ENCODE measurements at regions not wholly inside any gene's neighbourhood (a gene's known extent, or its start where the extent isn't known, plus 50 kb on each side); places are given as distances from the start of the nearest gene placed in this dataset.

GRCh38 chr9:106287731-106288130 lies 575.2 kb upstream of the ZNF462 start:
- no peaks in the 10 kb centered on the region for H3K4me1 Mint-ChIP-seq
- no peak for DNase-seq (ENCODE audit: low spot score in 2 of 2)
- peaks cover 19% of the 10 kb centered on the region for H3K9me3 Mint-ChIP-seq
- H3K36me3 Mint-ChIP-seq: peaks cover 4% of the 10 kb centered on the region
- H3K27ac Mint-ChIP-seq: no peak overlapping the region
- H3K4me3 Mint-ChIP-seq: no peak overlapping the region
- ATAC-seq: no peak

GRCh38 chr9:106288689-106289088 lies 574.3 kb upstream of the ZNF462 start:
- DNase-seq (ENCODE audit: low spot score in 2 of 2) (no peak), ATAC-seq (no peak)
- no peaks in the 10 kb centered on the region for H3K4me1 Mint-ChIP-seq
- H3K27ac Mint-ChIP-seq: no peak overlapping the region
- peaks cover 22% of the 10 kb centered on the region for H3K9me3 Mint-ChIP-seq
- H3K4me3 Mint-ChIP-seq: no peak overlapping the region
- H3K36me3 Mint-ChIP-seq: peaks cover 4% of the 10 kb centered on the region

GRCh38 chr9:106291786-106292185 lies 571.2 kb upstream of the ZNF462 start:
- DNase-seq (ENCODE audit: low spot score in 2 of 2): no peak
- H3K4me3 Mint-ChIP-seq: no peak overlapping the region
- peaks cover 4% of the 10 kb centered on the region for H3K36me3 Mint-ChIP-seq
- H3K4me1 Mint-ChIP-seq: no peaks in the 10 kb centered on the region
- no peak for ATAC-seq
- H3K9me3 Mint-ChIP-seq: peaks cover 32% of the 10 kb centered on the region
- no peak overlapping the region for H3K27ac Mint-ChIP-seq

GRCh38 chr9:106296426-106296825 lies 566.5 kb upstream of the ZNF462 start:
- no peak for DNase-seq (ENCODE audit: low spot score in 2 of 2)
- no peaks in the 10 kb centered on the region for H3K4me1 Mint-ChIP-seq

GRCh38 chr9:106298997-106299396 lies 564.0 kb upstream of the ZNF462 start:
- no peak for DNase-seq (ENCODE audit: low spot score in 2 of 2)
- ATAC-seq: no peak
- Mint-ChIP-seq H3K4me1 (no peaks in the 10 kb centered on the region), H3K27ac (no peak overlapping the region), H3K36me3 (no peaks in the 10 kb centered on the region), H3K9me3 (peaks cover 23% of the 10 kb centered on the region), H3K4me3 (no peak overlapping the region)

More at GRCh38 chr9:106296426-106296825, 566.5 kb upstream of the ZNF462 start:
- ATAC-seq: no peak
- Mint-ChIP-seq H3K9me3 (peaks cover 20% of the 10 kb centered on the region), H3K36me3 (no peaks in the 10 kb centered on the region), H3K4me3 (no peak overlapping the region), H3K27ac (no peak overlapping the region)

- DNase-seq (ENCODE audit: low spot score in 2 of 2) (no peak), ATAC-seq (no peak)
- Mint-ChIP-seq H3K9me3 (peaks cover 20% of the 10 kb centered on the region), H3K4me3 (no peak overlapping the region), H3K36me3 (no peaks in the 10 kb centered on the region), H3K27ac (no peak overlapping the region), H3K4me1 (no peaks in the 10 kb centered on the region)
These were observed 558.5 kb upstream of the ZNF462 start for GRCh38 chr9:106304401-106304920.

- ATAC-seq (no peak), DNase-seq (ENCODE audit: low spot score in 2 of 2) (no peak)
- H3K9me3 Mint-ChIP-seq: peaks cover 20% of the 10 kb centered on the region
- H3K4me1 Mint-ChIP-seq: no peaks in the 10 kb centered on the region
- no peak overlapping the region for H3K4me3 Mint-ChIP-seq
- H3K36me3 Mint-ChIP-seq: no peaks in the 10 kb centered on the region
- no peak overlapping the region for H3K27ac Mint-ChIP-seq
These were observed 557.4 kb upstream of the ZNF462 start for GRCh38 chr9:106305428-106306133.

- peaks cover 16% of the 10 kb centered on the region for H3K9me3 Mint-ChIP-seq
- no peaks in the 10 kb centered on the region for H3K4me1 Mint-ChIP-seq
- no peak for DNase-seq (ENCODE audit: low spot score in 2 of 2)
- H3K36me3 Mint-ChIP-seq: no peaks in the 10 kb centered on the region
- no peak overlapping the region for H3K4me3 Mint-ChIP-seq
- no peak overlapping the region for H3K27ac Mint-ChIP-seq
- ATAC-seq: no peak
These were observed 555.3 kb upstream of the ZNF462 start for GRCh38 chr9:106307670-106308069.

GRCh38 chr9:106309925-106310324 lies 553.0 kb upstream of the ZNF462 start:
- ATAC-seq (no peak), DNase-seq (ENCODE audit: low spot score in 2 of 2) (no peak)
- no peak overlapping the region for H3K4me3 Mint-ChIP-seq
- H3K36me3 Mint-ChIP-seq: no peaks in the 10 kb centered on the region
- no peaks in the 10 kb centered on the region for H3K4me1 Mint-ChIP-seq
- H3K9me3 Mint-ChIP-seq: peaks cover 15% of the 10 kb centered on the region
- no peak overlapping the region for H3K27ac Mint-ChIP-seq

GRCh38 chr9:106310782-106311181 lies 552.2 kb upstream of the ZNF462 start:
- Mint-ChIP-seq H3K9me3 (peaks cover 15% of the 10 kb centered on the region), H3K4me1 (no peaks in the 10 kb centered on the region), H3K27ac (no peak overlapping the region), H3K4me3 (no peak overlapping the region), H3K36me3 (no peaks in the 10 kb centered on the region)
- no peak for ATAC-seq
- no peak for DNase-seq (ENCODE audit: low spot score in 2 of 2)

- Mint-ChIP-seq H3K36me3 (no peaks in the 10 kb centered on the region), H3K4me1 (no peaks in the 10 kb centered on the region), H3K27ac (no peak overlapping the region), H3K9me3 (peaks cover 11% of the 10 kb centered on the region), H3K4me3 (no peak overlapping the region)
- DNase-seq (ENCODE audit: low spot score in 2 of 2) (no peak), ATAC-seq (no peak)
These were observed 550.1 kb upstream of the ZNF462 start for GRCh38 chr9:106312906-106313305.

- ATAC-seq: no peak
- no peak for DNase-seq (ENCODE audit: low spot score in 2 of 2)
- H3K9me3 Mint-ChIP-seq: peaks cover 12% of the 10 kb centered on the region
- H3K4me3 Mint-ChIP-seq: no peak overlapping the region
- H3K36me3 Mint-ChIP-seq: no peaks in the 10 kb centered on the region
- H3K4me1 Mint-ChIP-seq: no peaks in the 10 kb centered on the region
- H3K27ac Mint-ChIP-seq: no peak overlapping the region
These were observed 548.5 kb upstream of the ZNF462 start for GRCh38 chr9:106314476-106314875.

- Mint-ChIP-seq H3K4me1 (no peaks in the 10 kb centered on the region), H3K27ac (no peak overlapping the region), H3K9me3 (peaks cover 5% of the 10 kb centered on the region), H3K4me3 (no peak overlapping the region), H3K36me3 (no peaks in the 10 kb centered on the region)
- DNase-seq (ENCODE audit: low spot score in 2 of 2): no peak
- no peak for ATAC-seq
These were observed 541.4 kb upstream of the ZNF462 start for GRCh38 chr9:106321394-106322180.

- Mint-ChIP-seq H3K36me3 (no peaks in the 10 kb centered on the region), H3K4me1 (no peaks in the 10 kb centered on the region), H3K4me3 (no peak overlapping the region), H3K9me3 (peaks cover 8% of the 10 kb centered on the region), H3K27ac (no peak overlapping the region)
- DNase-seq (ENCODE audit: low spot score in 2 of 2): no peak
- no peak for ATAC-seq
These were observed 540.2 kb upstream of the ZNF462 start for GRCh38 chr9:106322706-106323245.

GRCh38 chr9:106324053-106324585 lies 538.8 kb upstream of the ZNF462 start:
- Mint-ChIP-seq H3K4me1 (no peaks in the 10 kb centered on the region), H3K36me3 (no peaks in the 10 kb centered on the region), H3K9me3 (peaks cover 7% of the 10 kb centered on the region), H3K4me3 (no peak overlapping the region), H3K27ac (no peak overlapping the region)
- no peak for DNase-seq (ENCODE audit: low spot score in 2 of 2)
- no peak for ATAC-seq

Data from stimulated activated effector memory CD8-positive, alpha-beta T cell treated with anti-CD3 and anti-CD28 coated beads, Interleukin-12 subunit alpha, Interleukin-12 subunit beta, amount 100 ng/mL, for 72 hours (primary cell).